ENCODE measurements at regions not wholly inside any gene's neighbourhood (a gene's known extent, or its start where the extent isn't known, plus 50 kb on each side); places are given as distances from the start of the nearest gene placed in this dataset.

- TF ChIP-seq CTCF (IDR thresholded peaks at IDR 0.05): no peak
- TF ChIP-seq POLR2A (IDR thresholded peaks at IDR 0.05): no peak
Measured at GRCh38 chr1:234746798-234747196, 136.8 kb upstream of the IRF2BP2 start.

All from uterus (tissue), 2 donors.